GM18517 (cell line): ENCODE measurements at regions not wholly inside any gene's neighbourhood (a gene's known extent, or its start where the extent isn't known, plus 50 kb on each side); places are given as distances from the start of the nearest gene placed in this dataset.

ENCODE experiments used
- ATAC-seq: cut with Tn5 transposase; IDR thresholded peaks from one replicate; pipeline ENCODE4 v1.9.1; 2021; ENCODE audit warnings: mild to moderate bottlenecking, moderate library complexity; ENCODE audit not compliant: unreplicated experiment

DNA sequence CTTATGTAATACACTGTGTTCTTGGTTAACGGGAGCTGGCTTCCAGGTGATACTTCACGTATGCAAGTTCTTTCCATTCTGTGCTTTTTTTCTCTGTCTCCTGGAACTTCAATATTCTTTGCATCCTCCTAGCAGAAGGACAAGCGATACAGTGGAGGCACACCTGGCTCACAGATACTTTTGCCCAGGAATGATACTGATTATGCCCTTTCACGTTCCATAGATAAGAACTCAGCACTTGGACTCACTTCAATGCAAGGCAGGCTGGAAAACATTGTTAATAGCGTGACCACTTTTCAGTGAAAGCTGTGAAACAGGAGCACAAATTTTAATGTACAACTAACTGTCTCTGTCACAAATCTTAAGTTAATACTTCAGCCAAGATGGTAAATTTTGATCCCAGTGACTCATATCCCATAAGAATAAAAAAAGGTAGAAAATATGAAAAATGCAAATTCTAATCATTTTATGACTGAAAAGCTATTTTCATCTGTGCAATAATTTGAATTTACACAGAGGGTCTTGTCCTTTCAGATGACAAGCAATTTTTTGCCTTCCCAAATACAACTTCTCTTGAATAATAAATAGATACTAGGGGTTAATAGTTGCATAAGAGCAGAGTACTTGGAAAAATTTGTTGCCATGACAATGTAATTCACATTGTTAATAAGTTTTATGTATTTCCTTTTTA, 919.0 kb downstream of the GALC start:
- no peak for ATAC-seq

GRCh38 chr14:87067591-87067990, 925.4 kb downstream of the GALC start:
- ATAC-seq: no peak

GRCh38 chr14:87067061-87067460, 925.9 kb downstream of the GALC start:
- no peak for ATAC-seq

GRCh38 chr14:87066221-87066817, 926.7 kb downstream of the GALC start:
- no peak for ATAC-seq

DNA sequence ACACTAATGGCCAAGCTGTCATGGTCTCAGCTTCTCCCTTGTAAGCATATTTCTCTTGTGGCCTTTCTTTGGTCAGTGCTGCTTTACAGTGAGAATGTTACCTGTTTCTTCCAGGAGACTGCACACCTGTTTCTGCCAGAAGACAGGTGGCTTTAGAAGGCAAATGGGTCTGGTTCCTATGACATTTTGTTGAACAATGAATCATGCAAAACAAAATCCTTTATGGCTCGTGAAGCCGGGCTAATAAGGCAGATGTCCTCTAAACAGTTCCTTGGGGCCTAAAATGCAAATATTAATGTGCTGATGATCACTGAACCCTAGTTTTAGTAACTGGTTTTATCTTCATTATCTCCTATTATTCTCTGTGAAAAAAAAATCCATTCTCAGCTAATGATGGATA, 927.6 kb downstream of the GALC start:
- ATAC-seq: no peak

DNA sequence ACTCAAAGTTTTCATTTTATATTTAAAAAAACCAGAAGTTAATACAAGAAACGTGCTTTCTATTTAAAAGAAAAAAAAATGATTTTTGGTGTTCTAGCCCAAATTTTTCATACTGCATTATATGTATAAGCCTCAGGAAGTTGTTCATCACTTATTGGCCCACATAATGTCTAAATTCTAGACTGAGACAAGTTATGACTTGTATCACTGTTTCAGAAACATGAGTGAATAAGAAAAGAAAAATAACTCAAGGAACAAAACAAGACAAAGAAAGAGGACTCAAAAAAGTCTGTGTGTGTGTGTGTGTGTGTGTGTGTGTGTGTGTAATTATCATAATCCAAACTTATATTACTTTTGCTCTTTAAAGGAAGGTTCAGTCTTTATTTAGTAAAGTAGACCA, 929.8 kb downstream of the GALC start:
- no peak for ATAC-seq

GRCh38 chr14:87060405-87060804, 932.6 kb downstream of the GALC start:
- no peak for ATAC-seq

DNA sequence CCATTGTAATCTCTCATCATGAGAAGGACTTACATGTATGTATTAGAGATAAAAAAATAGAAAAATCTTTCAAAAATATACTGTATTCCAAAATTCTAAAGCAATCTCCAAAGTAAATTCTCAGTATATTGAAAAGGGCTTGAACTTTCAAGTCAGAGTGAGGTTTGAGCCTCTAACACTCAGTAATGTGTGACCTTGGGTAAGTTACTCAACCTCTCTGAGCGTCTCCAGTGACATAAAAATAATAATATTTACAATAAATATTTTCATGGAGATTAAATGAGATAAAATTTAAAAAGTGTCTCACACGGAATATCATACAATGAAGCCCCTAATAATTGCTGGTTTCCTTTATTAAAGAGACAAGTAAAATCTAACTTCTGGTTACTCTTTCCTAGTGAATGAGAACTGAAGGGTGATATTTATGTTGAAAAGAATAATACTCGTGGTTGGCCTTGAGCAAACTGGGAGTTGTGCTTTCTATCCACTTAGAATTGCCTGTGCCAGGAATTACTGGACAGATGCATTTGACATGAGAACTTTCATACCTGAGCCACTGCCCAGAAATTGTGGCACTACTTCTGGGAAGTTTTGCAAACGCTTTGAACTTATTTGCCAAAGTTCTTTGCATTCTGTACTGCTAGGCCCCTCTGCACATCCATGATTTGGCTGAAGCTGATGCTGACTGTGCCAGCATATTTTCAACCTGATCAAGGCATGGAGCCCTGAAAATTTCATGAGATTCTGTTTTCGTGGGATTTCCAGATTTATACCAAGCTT, 933.7 kb downstream of the GALC start:
- no peak for ATAC-seq

- ATAC-seq: no peak
Measured at GRCh38 chr14:87055007-87055406, 938.0 kb downstream of the GALC start.

- no peak for ATAC-seq
Measured at GRCh38 chr14:87052646-87053225, 940.2 kb downstream of the GALC start.

DNA sequence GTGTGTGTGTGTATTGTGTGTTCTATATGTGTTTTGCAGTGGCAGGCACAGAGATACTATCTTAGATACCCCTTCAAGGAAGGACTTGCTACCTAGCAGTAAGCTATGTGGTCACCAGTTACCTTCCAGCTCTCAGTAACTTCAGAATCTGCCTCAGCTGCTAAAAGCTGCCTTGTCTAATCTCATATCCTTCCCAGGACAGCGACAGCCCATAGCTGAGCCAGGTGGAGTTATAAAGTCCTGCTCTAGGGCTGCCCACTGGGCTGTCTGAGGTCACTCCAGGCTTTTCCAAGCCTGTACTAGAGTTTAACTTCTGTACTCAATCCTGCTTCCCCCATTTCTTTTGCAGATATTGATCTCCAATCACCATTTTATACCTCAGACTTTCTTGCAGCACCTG, 942.6 kb downstream of the GALC start:
- no peak for ATAC-seq

DNA sequence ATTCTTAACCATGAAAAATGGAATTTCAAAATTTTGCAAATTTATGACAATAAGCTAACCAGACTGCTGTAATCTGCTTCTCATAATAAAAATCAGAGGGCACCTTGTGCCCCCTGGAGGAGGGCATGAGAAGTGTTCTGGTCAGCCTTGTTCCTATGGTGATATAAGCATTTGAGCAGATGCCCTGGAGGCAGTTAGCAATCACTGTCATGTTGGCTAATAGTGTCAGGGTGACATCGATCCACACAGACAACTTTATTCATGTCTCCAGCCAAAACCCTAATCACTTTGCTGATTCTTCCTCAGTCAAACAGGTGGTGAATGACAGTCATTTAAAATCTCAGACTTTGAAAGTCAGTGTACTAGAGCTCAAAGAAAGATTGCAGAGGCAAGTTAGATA, 943.0 kb downstream of the GALC start:
- ATAC-seq: no peak

GRCh38 chr14:87046960-87047359, 946.0 kb downstream of the GALC start:
- no peak for ATAC-seq

GRCh38 chr14:87045956-87046355, 947.0 kb downstream of the GALC start:
- ATAC-seq: no peak

GRCh38 chr14:87045246-87045645, 947.7 kb downstream of the GALC start:
- ATAC-seq: no peak

DNA sequence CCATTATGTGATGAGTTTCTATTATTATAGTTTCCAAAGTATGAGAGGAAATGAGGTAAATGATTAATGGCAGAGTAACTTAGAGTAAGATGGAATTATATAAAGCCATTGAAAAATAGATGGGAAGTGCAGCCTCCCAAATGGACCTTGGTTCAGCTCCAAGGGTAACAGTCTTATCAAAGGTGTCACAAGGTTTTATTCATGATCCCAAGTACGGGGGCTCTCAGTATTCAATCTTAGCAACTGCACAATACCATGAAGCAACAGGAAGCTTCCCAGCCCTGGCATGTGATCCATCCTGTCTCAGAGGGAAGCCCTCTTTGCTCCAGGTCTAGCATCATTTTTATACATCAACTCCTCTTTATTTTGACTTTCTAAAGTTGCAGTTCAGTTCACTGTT, 948.2 kb downstream of the GALC start:
- ATAC-seq: no peak

- no peak for ATAC-seq
Measured at GRCh38 chr14:87043667-87044200, 949.2 kb downstream of the GALC start.

DNA sequence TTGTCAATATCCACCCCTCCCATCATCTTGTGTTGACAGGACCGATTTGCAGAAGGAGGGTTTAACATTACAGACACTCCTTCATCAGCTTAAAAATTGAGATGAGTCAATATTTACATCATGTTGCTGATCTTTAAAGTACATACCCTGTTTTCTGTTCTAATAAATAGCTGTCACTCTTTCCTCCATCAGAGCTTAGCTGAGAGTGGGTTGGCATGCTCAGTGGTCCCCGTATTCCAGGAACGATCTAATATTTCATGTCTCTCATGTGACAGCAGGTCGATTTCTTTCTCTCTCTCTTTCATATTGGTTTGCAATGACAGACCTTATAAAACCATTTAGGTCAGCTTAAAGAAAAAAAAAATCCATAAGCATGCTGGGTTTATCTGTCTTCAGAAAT, 950.6 kb downstream of the GALC start:
- ATAC-seq: no peak

DNA sequence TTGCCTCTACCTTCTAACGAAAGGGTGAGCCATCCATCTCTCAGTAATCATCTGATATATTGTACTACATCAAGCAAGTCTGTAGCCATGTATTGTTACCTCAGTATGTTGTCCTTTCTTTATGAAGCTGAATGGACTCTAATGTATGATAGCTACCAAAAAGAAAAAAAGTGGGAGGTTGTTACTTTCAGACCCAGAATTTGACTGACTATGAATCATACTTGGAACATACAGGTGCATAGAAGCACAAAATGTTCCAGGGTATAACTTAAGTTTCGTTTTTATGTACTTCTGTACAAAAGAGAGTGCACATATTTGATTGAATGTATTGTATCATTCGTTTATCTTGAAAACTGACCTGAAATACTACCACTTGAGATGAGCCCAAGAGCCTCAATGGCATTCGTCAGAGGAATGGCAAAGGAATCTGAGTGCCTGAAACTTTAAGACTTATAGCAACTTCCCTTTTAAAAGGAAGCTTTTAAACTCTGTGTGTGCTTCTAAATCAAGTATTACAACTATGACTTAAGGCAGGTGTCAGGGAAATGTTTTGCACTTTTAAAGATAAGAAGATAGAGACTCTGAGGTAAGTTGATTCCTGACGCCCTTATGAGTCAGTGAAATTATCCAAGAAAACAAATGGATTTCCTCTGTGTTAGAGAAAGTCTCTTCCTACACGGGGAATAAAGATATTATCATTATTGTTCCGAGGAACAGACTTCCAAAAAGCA, 951.5 kb downstream of the GALC start:
- ATAC-seq: no peak

DNA sequence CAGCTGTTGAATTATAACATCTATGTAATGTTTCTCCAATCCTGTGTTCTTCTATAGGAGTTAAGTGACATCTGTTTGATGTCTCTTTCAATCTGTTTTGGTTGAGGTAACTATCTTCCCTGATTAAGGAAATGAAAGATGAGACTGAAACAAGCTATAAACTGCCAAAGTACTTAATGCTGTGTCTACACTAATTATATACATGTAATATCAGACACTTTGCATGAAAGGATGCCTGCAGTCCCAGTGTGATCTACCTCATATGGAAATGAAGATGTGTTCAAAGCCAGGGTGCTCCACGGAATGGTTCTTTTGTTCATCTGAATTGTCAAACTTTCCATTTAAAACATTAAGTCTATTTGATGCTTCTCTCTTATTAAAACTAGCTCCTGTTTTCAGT, 958.3 kb downstream of the GALC start:
- ATAC-seq: no peak

DNA sequence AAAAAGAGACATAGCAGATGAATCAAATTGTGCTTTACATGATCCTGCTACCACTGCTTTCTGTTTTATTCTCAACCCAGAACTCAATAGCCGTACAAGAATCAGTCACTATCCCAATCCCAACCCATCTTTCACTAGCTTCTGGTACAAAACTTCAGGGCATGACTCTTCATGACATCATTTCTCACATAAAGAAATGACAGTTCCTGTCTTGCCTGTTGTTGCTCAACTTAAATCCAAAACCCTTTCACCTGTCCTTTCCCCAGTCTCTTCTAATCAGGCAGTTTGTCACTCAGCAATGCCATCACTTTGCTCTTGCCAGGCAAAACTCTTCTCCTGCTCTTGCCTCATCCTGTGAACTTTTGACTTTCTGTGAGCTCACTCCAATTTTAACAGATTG, 962.8 kb downstream of the GALC start:
- ATAC-seq: no peak
